RWPE1 (cell line): ENCODE measurements at regions not wholly inside any gene's neighbourhood (a gene's known extent, or its start where the extent isn't known, plus 50 kb on each side); places are given as distances from the start of the nearest gene placed in this dataset.

Experiments
- CTCF ChIA-PET: fragments of 350-600 bp; sonication (Branson Sonifier 250); formaldehyde crosslinking; extraction: SDS; loops from one replicate; lab custom pipeline; 2021; lab: Yijun Ruan, JAX
- POLR2A ChIA-PET: fragments of 400-600 bp; formaldehyde crosslinking; extraction: SDS; loops from one replicate; lab custom pipeline; 2020; ENCODE audit warnings: antibody characterized with exemption; ENCODE audit not compliant: low non-redundant PET; lab: Yijun Ruan, JAX
- DNase-seq: peaks from one replicate; pipeline ENCODE4 v3.0.0; 2012; ENCODE audit warnings: low spot score
- H3K27ac ChIP-seq: fragments of 450-650 bp; 2 replicates; pipeline ENCODE4 v1.5.1; 2017
- CTCF ChIP-seq: fragments of 450-650 bp; conservative IDR thresholded peaks from 2 replicates; pipeline ENCODE4 v1.5.1; 2017; ENCODE audit warnings: low read depth, mild to moderate bottlenecking

GRCh38 chr1:101290922-101291561 lies 54.2 kb downstream of the S1PR1 start:
- H3K27ac ChIP-seq: no peak overlapping the region
- CTCF ChIA-PET: interaction anchor here (0.6 to 1.0 kb wide), 2 partner anchors 18 to 1124 kb away, joined by 3 to 4 read pairs; no protein-coding TSS in a partner anchor
- POLR2A ChIA-PET: no interaction called here
- DNase-seq: no peak
- no peak for TF ChIP-seq CTCF

- ChIA-PET CTCF (interaction anchor here (0.6 to 1.0 kb wide), 2 partner anchors 17 to 1124 kb away, joined by 3 to 4 read pairs; no protein-coding TSS in a partner anchor), POLR2A (no interaction called here)
- TF ChIP-seq CTCF: no peak
- no peak for DNase-seq
- no peak overlapping the region for H3K27ac ChIP-seq
Measured at GRCh38 chr1:101291562-101292380, 55.0 kb downstream of the S1PR1 start.

- ChIA-PET POLR2A (no interaction called here), CTCF (no interaction called here)
- no peak for DNase-seq
- TF ChIP-seq CTCF: no peak
- no peak overlapping the region for H3K27ac ChIP-seq
Measured at GRCh38 chr1:101293461-101294051, 56.7 kb downstream of the S1PR1 start.

- POLR2A ChIA-PET: no interaction called here
- CTCF ChIA-PET: interaction anchor here (0.6 kb wide), 1 partner anchor 290 kb away, joined by 3 read pairs; no protein-coding TSS in a partner anchor
- TF ChIP-seq CTCF: no peak
- no peak overlapping the region for H3K27ac ChIP-seq
- peak; percentile 71 for DNase-seq
Measured at GRCh38 chr1:101295209-101295608, 58.4 kb downstream of the S1PR1 start.

GRCh38 chr1:101298663-101299062 lies 61.8 kb downstream of the S1PR1 start:
- CTCF ChIA-PET: interaction anchor here (1.8 to 3.3 kb wide), 2 partner anchors 10 to 11 kb away, joined by 6 to 15 read pairs; no protein-coding TSS in a partner anchor
- POLR2A ChIA-PET: no interaction called here
- no peak for TF ChIP-seq CTCF
- no peak for DNase-seq
- H3K27ac ChIP-seq: no peak overlapping the region

GRCh38 chr1:101299141-101299540 lies 62.3 kb downstream of the S1PR1 start:
- TF ChIP-seq CTCF: no peak
- H3K27ac ChIP-seq: no peak overlapping the region
- POLR2A ChIA-PET: no interaction called here
- DNase-seq: no peak
- CTCF ChIA-PET: interaction anchor here (1.8 to 3.3 kb wide), 2 partner anchors 10 to 11 kb away, joined by 6 to 15 read pairs; no protein-coding TSS in a partner anchor
